ENCODE measurements at regions not wholly inside any gene's neighbourhood (a gene's known extent, or its start where the extent isn't known, plus 50 kb on each side); places are given as distances from the start of the nearest gene placed in this dataset.

GRCh38 chr16:86823125-86823524 is 244.8 kb downstream of the FOXL1 start:
- no peak overlapping the region for H3K4me3 ChIP-seq (ENCODE audit: low read length)
- no peaks in the 10 kb centered on the region for H3K27me3 ChIP-seq (ENCODE audit: control insufficient read depth, insufficient read depth)
- ATAC-seq = no peak
- H3K9me3 ChIP-seq (ENCODE audit: control insufficient read depth, low read length) = no peaks in the 10 kb centered on the region
- intact Hi-C loops (cut with DNase I) = no loop called here
- H3K27ac ChIP-seq (ENCODE audit: low read length) = no peak overlapping the region
- H3K4me1 ChIP-seq (ENCODE audit: control insufficient read depth, insufficient read depth, low read length) = peaks cover 8% of the 10 kb centered on the region
- 61% methylated on average over 8 of the region's 8 CpGs for WGBS
- no peak for DNase-seq

- Histone ChIP-seq H3K27ac (ENCODE audit: low read length) (no peak overlapping the region), H3K27me3 (ENCODE audit: control insufficient read depth, insufficient read depth) (no peaks in the 10 kb centered on the region), H3K4me1 (ENCODE audit: control insufficient read depth, insufficient read depth, low read length) (peaks cover 4% of the 10 kb centered on the region), H3K4me3 (ENCODE audit: low read length) (no peak overlapping the region), H3K9me3 (ENCODE audit: control insufficient read depth, low read length) (no peaks in the 10 kb centered on the region)
- whole genome bisulfite sequencing = 92% methylated on average over 22 of the region's 22 CpGs
- DNase-seq = no peak
- no peak for ATAC-seq
- intact Hi-C loops (cut with DNase I) = no loop called here
These were observed 245.7 kb downstream of the FOXL1 start for GRCh38 chr16:86823888-86824671.

GRCh38 chr16:86824751-86825296 is 246.5 kb downstream of the FOXL1 start:
- no peak overlapping the region for H3K4me3 ChIP-seq (ENCODE audit: low read length)
- 59% methylated on average over 18 of the region's 18 CpGs for WGBS
- ATAC-seq (no peak), DNase-seq (no peak)
- no peaks in the 10 kb centered on the region for H3K9me3 ChIP-seq (ENCODE audit: control insufficient read depth, low read length)
- no peak overlapping the region for H3K27ac ChIP-seq (ENCODE audit: low read length)
- no peaks in the 10 kb centered on the region for H3K27me3 ChIP-seq (ENCODE audit: control insufficient read depth, insufficient read depth)
- intact Hi-C loops (cut with DNase I) = no loop called here
- no peaks in the 10 kb centered on the region for H3K4me1 ChIP-seq (ENCODE audit: control insufficient read depth, insufficient read depth, low read length)

- DNase-seq (no peak), ATAC-seq (no peak)
- Histone ChIP-seq H3K27ac (ENCODE audit: low read length) (no peak overlapping the region), H3K4me3 (ENCODE audit: low read length) (no peak overlapping the region), H3K9me3 (ENCODE audit: control insufficient read depth, low read length) (no peaks in the 10 kb centered on the region), H3K4me1 (ENCODE audit: control insufficient read depth, insufficient read depth, low read length) (no peaks in the 10 kb centered on the region), H3K27me3 (ENCODE audit: control insufficient read depth, insufficient read depth) (no peaks in the 10 kb centered on the region)
- 88% methylated on average over 4 of the region's 4 CpGs for WGBS
- intact Hi-C loops (cut with DNase I) = no loop called here
These were observed 247.3 kb downstream of the FOXL1 start for GRCh38 chr16:86825631-86826030.

GRCh38 chr16:86826941-86827340 is 248.6 kb downstream of the FOXL1 start:
- intact Hi-C loops (cut with DNase I) = no loop called here
- H3K4me3 ChIP-seq (ENCODE audit: low read length) = no peak overlapping the region
- H3K27me3 ChIP-seq (ENCODE audit: control insufficient read depth, insufficient read depth) = no peaks in the 10 kb centered on the region
- WGBS = 78% methylated on average over 14 of the region's 14 CpGs
- ATAC-seq = no peak
- no peak overlapping the region for H3K27ac ChIP-seq (ENCODE audit: low read length)
- DNase-seq = no peak
- H3K4me1 ChIP-seq (ENCODE audit: control insufficient read depth, insufficient read depth, low read length) = no peaks in the 10 kb centered on the region
- no peaks in the 10 kb centered on the region for H3K9me3 ChIP-seq (ENCODE audit: control insufficient read depth, low read length)

- Histone ChIP-seq H3K4me1 (ENCODE audit: control insufficient read depth, insufficient read depth, low read length) (no peaks in the 10 kb centered on the region), H3K9me3 (ENCODE audit: control insufficient read depth, low read length) (no peaks in the 10 kb centered on the region), H3K27ac (ENCODE audit: low read length) (no peak overlapping the region), H3K27me3 (ENCODE audit: control insufficient read depth, insufficient read depth) (no peaks in the 10 kb centered on the region), H3K4me3 (ENCODE audit: low read length) (no peak overlapping the region)
- DNase-seq (no peak), ATAC-seq (no peak)
- 46% methylated on average over 12 of the region's 12 CpGs for WGBS
- intact Hi-C loops (cut with DNase I) = no loop called here
These were observed 249.2 kb downstream of the FOXL1 start for GRCh38 chr16:86827521-86827920.

GRCh38 chr16:86828202-86828601 is 249.9 kb downstream of the FOXL1 start:
- no peaks in the 10 kb centered on the region for H3K4me1 ChIP-seq (ENCODE audit: control insufficient read depth, insufficient read depth, low read length)
- WGBS = 89% methylated on average over 6 of the region's 6 CpGs
- H3K4me3 ChIP-seq (ENCODE audit: low read length) = no peak overlapping the region
- no peaks in the 10 kb centered on the region for H3K27me3 ChIP-seq (ENCODE audit: control insufficient read depth, insufficient read depth)
- H3K9me3 ChIP-seq (ENCODE audit: control insufficient read depth, low read length) = no peaks in the 10 kb centered on the region
- no peak for ATAC-seq
- DNase-seq = no peak
- intact Hi-C loops (cut with DNase I) = no loop called here
- H3K27ac ChIP-seq (ENCODE audit: low read length) = no peak overlapping the region

GRCh38 chr16:86828653-86829052 is 250.3 kb downstream of the FOXL1 start:
- no peaks in the 10 kb centered on the region for H3K27me3 ChIP-seq (ENCODE audit: control insufficient read depth, insufficient read depth)
- H3K4me1 ChIP-seq (ENCODE audit: control insufficient read depth, insufficient read depth, low read length) = peaks cover 3% of the 10 kb centered on the region
- H3K27ac ChIP-seq (ENCODE audit: low read length) = no peak overlapping the region
- ATAC-seq (no peak), DNase-seq (no peak)
- H3K4me3 ChIP-seq (ENCODE audit: low read length) = no peak overlapping the region
- no peaks in the 10 kb centered on the region for H3K9me3 ChIP-seq (ENCODE audit: control insufficient read depth, low read length)
- 84% methylated on average over 11 of the region's 11 CpGs for WGBS
- intact Hi-C loops (cut with DNase I) = no loop called here

GRCh38 chr16:86831366-86831765 is 253.0 kb downstream of the FOXL1 start:
- Histone ChIP-seq H3K4me3 (ENCODE audit: low read length) (no peak overlapping the region), H3K27me3 (ENCODE audit: control insufficient read depth, insufficient read depth) (no peaks in the 10 kb centered on the region), H3K27ac (ENCODE audit: low read length) (no peak overlapping the region), H3K9me3 (ENCODE audit: control insufficient read depth, low read length) (no peaks in the 10 kb centered on the region), H3K4me1 (ENCODE audit: control insufficient read depth, insufficient read depth, low read length) (peaks cover 3% of the 10 kb centered on the region)
- DNase-seq (no peak), ATAC-seq (no peak)
- 91% methylated on average over 5 of the region's 5 CpGs for WGBS
- intact Hi-C loops (cut with DNase I) = no loop called here

GRCh38 chr16:86833136-86833535 is 254.8 kb downstream of the FOXL1 start:
- Histone ChIP-seq H3K4me3 (ENCODE audit: low read length) (no peak overlapping the region), H3K4me1 (ENCODE audit: control insufficient read depth, insufficient read depth, low read length) (peaks cover 3% of the 10 kb centered on the region), H3K27me3 (ENCODE audit: control insufficient read depth, insufficient read depth) (no peaks in the 10 kb centered on the region), H3K9me3 (ENCODE audit: control insufficient read depth, low read length) (no peaks in the 10 kb centered on the region), H3K27ac (ENCODE audit: low read length) (no peak overlapping the region)
- 34% methylated on average over 9 of the region's 9 CpGs for WGBS
- DNase-seq = no peak
- ATAC-seq = peak; percentile 55 to 58
- intact Hi-C loops (cut with DNase I) = no loop called here

- no peak overlapping the region for H3K27ac ChIP-seq (ENCODE audit: low read length)
- H3K4me3 ChIP-seq (ENCODE audit: low read length) = no peak overlapping the region
- ATAC-seq = no peak
- H3K9me3 ChIP-seq (ENCODE audit: control insufficient read depth, low read length) = no peaks in the 10 kb centered on the region
- DNase-seq = no peak
- H3K27me3 ChIP-seq (ENCODE audit: control insufficient read depth, insufficient read depth) = no peaks in the 10 kb centered on the region
- peaks cover 3% of the 10 kb centered on the region for H3K4me1 ChIP-seq (ENCODE audit: control insufficient read depth, insufficient read depth, low read length)
- 76% methylated on average over 22 of the region's 22 CpGs for WGBS
- intact Hi-C loops (cut with DNase I) = no loop called here
These were observed 256.2 kb downstream of the FOXL1 start for GRCh38 chr16:86834451-86835035.

Measured in right cardiac atrium (tissue), 5 donors.